GM12891 (cell line): ENCODE measurements at regions not wholly inside any gene's neighbourhood (a gene's known extent, or its start where the extent isn't known, plus 50 kb on each side); places are given as distances from the start of the nearest gene placed in this dataset.

ENCODE experiments used
- PAX5 ChIP-seq: IDR thresholded peaks from 2 replicates; pipeline ENCODE4 v1.6.1; 2011; ENCODE audit warnings: low read length, moderate library complexity, mild to moderate bottlenecking; ENCODE audit not compliant: insufficient read depth, severe bottlenecking
- POLR2A ChIP-seq: IDR thresholded peaks from 2 replicates; pipeline ENCODE4 v1.6.1; 2011; ENCODE audit warnings: low read depth, low read length, control low read depth
- POLR2AphosphoS5 ChIP-seq: IDR thresholded peaks from 2 replicates; pipeline ENCODE4 v1.6.1; 2011; ENCODE audit warnings: low read depth, low read length, control low read depth
- POU2F2 ChIP-seq: IDR thresholded peaks from 2 replicates; pipeline ENCODE4 v1.6.1; 2011; ENCODE audit warnings: low read depth, mild to moderate bottlenecking, control low read depth, low read length, moderate library complexity
- SPI1 ChIP-seq: IDR thresholded peaks from 2 replicates; pipeline ENCODE4 v1.6.1; 2011; ENCODE audit warnings: low read depth, low read length, control low read depth
- TAF1 ChIP-seq: IDR thresholded peaks from 2 replicates; pipeline ENCODE4 v1.6.1; 2011; ENCODE audit warnings: low read depth, low read length, control low read depth

GRCh38 chr2:18198677-18199076, 320.2 kb downstream of the KCNS3 start:
- no peak for TF ChIP-seq POLR2AphosphoS5
- no peak for TF ChIP-seq TAF1
- no peak for TF ChIP-seq POLR2A
- no peak for TF ChIP-seq POU2F2
- no peak for TF ChIP-seq SPI1
- TF ChIP-seq PAX5: no peak
